Sigmoid colon (tissue), 4 donors: ENCODE measurements at regions not wholly inside any gene's neighbourhood (a gene's known extent, or its start where the extent isn't known, plus 50 kb on each side); places are given as distances from the start of the nearest gene placed in this dataset.

Source experiments
- POLR2A ChIP-seq, 2 donors: fragments of 450-650 bp; IDR thresholded peaks; one replicate each; pipeline ENCODE4 v1.6.1; 2016; ENCODE audit warnings: antibody characterized with exemption in 2 of 2, mild to moderate bottlenecking in 2 of 2, moderate library complexity in 2 of 2
- POLR2AphosphoS5 ChIP-seq, 4 donors: sonication (generic); formaldehyde crosslinking; IDR thresholded peaks; one replicate each; pipeline ENCODE4 v1.6.1; 2017; ENCODE audit warnings: antibody characterized with exemption in 4 of 4
- TF ChIP-seq, protein P1 (sequence below), 4 experiments: fragments of 450-650 bp in 3 of 4; fragments of 200-600 bp in 1 of 4; IDR thresholded peaks; one replicate each; pipeline ENCODE4 v1.5.1; 2016 to 2019; ENCODE audit warnings: antibody characterized with exemption in 4 of 4, mild to moderate bottlenecking in 3 of 4, moderate library complexity in 2 of 4

- TF ChIP-seq POLR2A (IDR thresholded peaks at IDR 0.05) (no peak), POLR2AphosphoS5 (IDR thresholded peaks at IDR 0.05) (no peak)
- TF ChIP-seq, protein P1, sequence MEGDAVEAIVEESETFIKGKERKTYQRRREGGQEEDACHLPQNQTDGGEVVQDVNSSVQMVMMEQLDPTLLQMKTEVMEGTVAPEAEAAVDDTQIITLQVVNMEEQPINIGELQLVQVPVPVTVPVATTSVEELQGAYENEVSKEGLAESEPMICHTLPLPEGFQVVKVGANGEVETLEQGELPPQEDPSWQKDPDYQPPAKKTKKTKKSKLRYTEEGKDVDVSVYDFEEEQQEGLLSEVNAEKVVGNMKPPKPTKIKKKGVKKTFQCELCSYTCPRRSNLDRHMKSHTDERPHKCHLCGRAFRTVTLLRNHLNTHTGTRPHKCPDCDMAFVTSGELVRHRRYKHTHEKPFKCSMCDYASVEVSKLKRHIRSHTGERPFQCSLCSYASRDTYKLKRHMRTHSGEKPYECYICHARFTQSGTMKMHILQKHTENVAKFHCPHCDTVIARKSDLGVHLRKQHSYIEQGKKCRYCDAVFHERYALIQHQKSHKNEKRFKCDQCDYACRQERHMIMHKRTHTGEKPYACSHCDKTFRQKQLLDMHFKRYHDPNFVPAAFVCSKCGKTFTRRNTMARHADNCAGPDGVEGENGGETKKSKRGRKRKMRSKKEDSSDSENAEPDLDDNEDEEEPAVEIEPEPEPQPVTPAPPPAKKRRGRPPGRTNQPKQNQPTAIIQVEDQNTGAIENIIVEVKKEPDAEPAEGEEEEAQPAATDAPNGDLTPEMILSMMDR (IDR thresholded peaks at IDR 0.05), result peak; percentile 89 to 97 (median 95)
Measured at GRCh38 chr15:70488002-70488605, 275.3 kb downstream of the UACA start.
